Keratinocyte (primary cell): ENCODE measurements at regions not wholly inside any gene's neighbourhood (a gene's known extent, or its start where the extent isn't known, plus 50 kb on each side); places are given as distances from the start of the nearest gene placed in this dataset.
"Not testable (repeated sequence)": the region's sequence is repeated elsewhere in the genome, so short reads cannot be mapped to it uniquely, and the experiment has no call there.

Experiments
- DNase-seq: peaks from one replicate; pipeline ENCODE4 v3.0.0-alpha.2; 2011; ENCODE audit warnings: low read depth, missing footprints, low spot score
- FAIRE-seq: peaks from 2 replicates; lab custom pipeline; 2011; peaks lifted over from hg19 to GRCh38; lab: Jason Lieb, UNC
- H2AFZ ChIP-seq: 2 replicates; pipeline ENCODE4 v1.6.0; 2012; ENCODE audit warnings: low read length, control low read depth, inconsistent platforms; ENCODE audit not compliant: control insufficient read depth
- H3K27ac ChIP-seq: 2 replicates; pipeline ENCODE4 v1.5.1; 2011; ENCODE audit warnings: low read length; ENCODE audit not compliant: control insufficient read depth, insufficient read depth
- H3K27me3 ChIP-seq: 3 replicates; pipeline ENCODE4 v1.6.0; 2011; ENCODE audit warnings: low read length; ENCODE audit not compliant: control insufficient read depth, insufficient read depth; ENCODE audit errors: extremely low read depth
- H3K36me3 ChIP-seq, 2 experiments: 2 replicates in 1 of 2; 3 replicates in 1 of 2; pipeline ENCODE4 v1.5.1; 2011; ENCODE audit warnings: low read length in 2 of 2, mild to moderate bottlenecking in 1 of 2; ENCODE audit not compliant: control insufficient read depth in 2 of 2, insufficient read depth in 2 of 2; ENCODE audit errors: extremely low read depth in 1 of 2
- H3K4me1 ChIP-seq: 3 replicates; pipeline ENCODE4 v1.5.1; 2011; ENCODE audit warnings: low read length; ENCODE audit not compliant: control insufficient read depth, insufficient read depth; ENCODE audit errors: extremely low read depth
- H3K4me2 ChIP-seq: 3 replicates; pipeline ENCODE4 v1.6.0; 2011; ENCODE audit warnings: low read depth, low read length; ENCODE audit not compliant: control insufficient read depth, insufficient read depth; ENCODE audit errors: extremely low read depth
- H3K4me3 ChIP-seq, 3 experiments: fragments of 200-600 bp in 1 of 3; sonication (generic) in 1 of 3; 2 replicates in 2 of 3; 3 replicates in 1 of 3; pipeline ENCODE4 v1.5.1; 2011 to 2016; ENCODE audit warnings: low read length in 3 of 3, mild to moderate bottlenecking in 3 of 3, control low read depth in 2 of 3, inconsistent platforms in 1 of 3, low read depth in 1 of 3, mixed read lengths in 1 of 3, mixed run types in 1 of 3, moderate library complexity in 1 of 3; ENCODE audit not compliant: control insufficient read depth in 2 of 3, insufficient read depth in 2 of 3; ENCODE audit errors: extremely low read depth in 1 of 3
- H3K79me2 ChIP-seq: 2 replicates; pipeline ENCODE4 v1.6.0; 2012; ENCODE audit warnings: low read length; ENCODE audit not compliant: control insufficient read depth, insufficient read depth
- H3K9ac ChIP-seq: 3 replicates; pipeline ENCODE4 v1.6.0; 2011; ENCODE audit warnings: low read length; ENCODE audit not compliant: control insufficient read depth, insufficient read depth; ENCODE audit errors: extremely low read depth
- H3K9me1 ChIP-seq: 3 replicates; pipeline ENCODE4 v1.6.0; 2011; ENCODE audit warnings: low read length; ENCODE audit not compliant: control insufficient read depth, insufficient read depth; ENCODE audit errors: extremely low read depth
- H3K9me3 ChIP-seq: 2 replicates; pipeline ENCODE4 v1.5.1; 2012; ENCODE audit warnings: low read depth, low read length; ENCODE audit not compliant: control insufficient read depth
- H4K20me1 ChIP-seq: 3 replicates; pipeline ENCODE4 v1.6.0; 2011; ENCODE audit warnings: low read length; ENCODE audit not compliant: control insufficient read depth, insufficient read depth; ENCODE audit errors: extremely low read depth
- CTCF ChIP-seq, 3 experiments: IDR thresholded peaks in 1 of 3; conservative IDR thresholded peaks in 1 of 3; optimal IDR thresholded peaks in 1 of 3; 2 replicates in 2 of 3; 3 replicates in 1 of 3; pipeline versions ENCODE3 to v1.5.1; 2011; ENCODE audit warnings: low read length in 3 of 3, mild to moderate bottlenecking in 3 of 3, moderate library complexity in 2 of 3, control low read depth in 1 of 3, inconsistent platforms in 1 of 3; ENCODE audit not compliant: insufficient read depth in 2 of 3; ENCODE audit errors: extremely low read depth in 1 of 3
- EZH2 ChIP-seq: IDR thresholded peaks from one replicate; pipeline ENCODE4 v1.6.1; 2012; ENCODE audit warnings: inconsistent platforms, mild to moderate bottlenecking, low read length, moderate library complexity
- dilution Hi-C: fragments of 300-500 bp; cut with MboI; formaldehyde crosslinking; loops from one replicate; pipeline ENCODE4 v1.7.0; 2020; ENCODE audit warnings: low sequenced_read_pairs; ENCODE audit not compliant: extremely low pct_ligation_motif_present

- no peak for TF ChIP-seq EZH2
- no peak for TF ChIP-seq CTCF (optimal IDR thresholded peaks at IDR 0.05 in 1 of 3, IDR thresholded peaks at IDR 0.05 in 1 of 3, conservative IDR thresholded peaks at IDR 0.05 in 1 of 3; ENCODE audit: extremely low read depth in 1 of 3, insufficient read depth in 2 of 3, low read length in 3 of 3)
- no peaks in the 10 kb centered on the region for H3K36me3 ChIP-seq
- dilution Hi-C loops, result no loop called here
- FAIRE-seq (no peak), DNase-seq (no peak)
- H3K4me3 ChIP-seq, result no peak overlapping the region
- no peaks in the 10 kb centered on the region for H4K20me1 ChIP-seq
- no peak overlapping the region for H3K9ac ChIP-seq
- no peak overlapping the region for H2AFZ ChIP-seq
- no peaks in the 10 kb centered on the region for H3K9me3 ChIP-seq
- H3K27me3 ChIP-seq, result no peaks in the 10 kb centered on the region
- no peaks in the 10 kb centered on the region for H3K79me2 ChIP-seq
- H3K4me1 ChIP-seq, result no peaks in the 10 kb centered on the region
- H3K9me1 ChIP-seq, result no peaks in the 10 kb centered on the region
- no peak overlapping the region for H3K4me2 ChIP-seq
- H3K27ac ChIP-seq, result no peak overlapping the region
Observed at GRCh38 chr6:169101036-169101805, 152.4 kb downstream of the THBS2 start.

GRCh38 chr6:169099411-169100202 lies 154.0 kb downstream of the THBS2 start:
- H3K27ac ChIP-seq, result no peak overlapping the region
- DNase-seq (no peak), FAIRE-seq (no peak)
- no peaks in the 10 kb centered on the region for H4K20me1 ChIP-seq
- H3K36me3 ChIP-seq, result no peaks in the 10 kb centered on the region
- H3K9me1 ChIP-seq, result no peaks in the 10 kb centered on the region
- dilution Hi-C loops, result no loop called here
- H3K4me2 ChIP-seq, result no peak overlapping the region
- H3K27me3 ChIP-seq, result no peaks in the 10 kb centered on the region
- H3K9me3 ChIP-seq, result no peaks in the 10 kb centered on the region
- TF ChIP-seq EZH2, result no peak
- TF ChIP-seq CTCF (optimal IDR thresholded peaks at IDR 0.05 in 1 of 3, IDR thresholded peaks at IDR 0.05 in 1 of 3, conservative IDR thresholded peaks at IDR 0.05 in 1 of 3; ENCODE audit: extremely low read depth in 1 of 3, insufficient read depth in 2 of 3, low read length in 3 of 3), result peak; percentile 15 to 29 (median 16)
- no peaks in the 10 kb centered on the region for H3K4me1 ChIP-seq
- H2AFZ ChIP-seq, result no peak overlapping the region
- no peak overlapping the region for H3K4me3 ChIP-seq
- H3K9ac ChIP-seq, result no peak overlapping the region
- H3K79me2 ChIP-seq, result no peaks in the 10 kb centered on the region

- H3K9me1 ChIP-seq, H2AFZ ChIP-seq, DNase-seq, H3K9me3 ChIP-seq, dilution Hi-C loops, H4K20me1 ChIP-seq, H3K4me1 ChIP-seq, H3K9ac ChIP-seq, H3K4me3 ChIP-seq, H3K27ac ChIP-seq, H3K27me3 ChIP-seq, H3K36me3 ChIP-seq, H3K4me2 ChIP-seq, FAIRE-seq, H3K79me2 ChIP-seq: not testable (repeated sequence)
Observed at GRCh38 chr6:169098651-169099050, 155.0 kb downstream of the THBS2 start.
